ENCODE measurements at regions not wholly inside any gene's neighbourhood (a gene's known extent, or its start where the extent isn't known, plus 50 kb on each side); places are given as distances from the start of the nearest gene placed in this dataset.
"Not testable (repeated sequence)": the region's sequence is repeated elsewhere in the genome, so short reads cannot be mapped to it uniquely, and the experiment has no call there.

DNA sequence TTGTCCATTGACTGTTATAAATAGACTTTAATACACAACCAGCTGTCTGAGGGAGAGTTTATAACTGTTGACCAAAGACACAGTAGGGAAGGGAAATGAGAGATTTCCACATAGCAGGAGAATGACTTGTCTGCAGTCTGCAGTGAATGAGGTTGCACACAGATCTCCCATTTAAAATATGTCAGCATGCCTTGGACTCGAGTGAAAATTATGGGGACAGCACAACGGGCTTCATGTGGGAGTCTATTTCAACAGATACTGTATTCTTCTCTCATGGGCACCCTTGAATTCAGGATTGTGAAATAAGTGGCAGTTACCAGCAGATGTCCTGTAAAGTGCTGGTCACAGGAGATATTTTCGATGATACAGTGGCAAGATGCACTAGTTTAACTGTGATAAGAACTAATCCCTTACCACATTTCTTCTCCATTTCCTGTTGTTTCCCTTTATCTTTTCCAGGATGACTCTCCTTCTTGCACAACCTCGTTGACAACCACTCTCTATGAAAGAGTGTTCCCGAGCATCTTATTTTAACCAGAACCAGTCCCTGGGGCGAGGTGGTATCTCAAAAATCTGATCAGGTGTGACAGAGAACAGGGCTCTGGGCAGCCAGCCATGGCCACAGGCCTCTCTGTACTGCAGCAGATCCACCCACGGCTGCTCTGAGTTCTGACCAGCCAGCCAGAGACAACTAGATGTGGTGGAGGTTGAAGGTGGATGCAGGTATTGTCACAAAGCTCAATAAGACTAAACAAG, 51.5 kb upstream of the MAP3K1 start:
- DNase-seq (ENCODE audit: low read depth) = peak; percentile 44
- in situ Hi-C loops (cut with HindIII; ENCODE audit: low pct_unique_long_range_greater_than_20kb, low sequenced_read_pairs) = no loop called here

DNA sequence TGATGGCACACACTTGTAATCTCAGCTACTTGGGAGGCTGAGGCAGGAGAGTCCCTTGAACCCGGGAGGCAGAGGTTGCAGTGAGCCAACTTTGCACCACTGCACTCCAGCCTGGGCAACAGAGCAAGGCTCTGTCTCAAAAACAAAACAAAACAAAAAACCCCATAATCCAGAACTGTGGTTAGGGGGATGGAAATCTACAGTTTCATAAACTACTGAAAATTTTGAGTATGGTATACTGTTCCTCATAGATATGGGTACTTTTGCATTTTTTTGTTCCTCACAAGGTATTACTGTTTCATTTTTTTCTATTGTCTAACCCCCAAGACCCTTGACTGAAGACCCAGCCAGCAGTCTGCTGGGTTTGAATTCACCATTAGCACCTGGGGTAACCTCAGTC, 52.2 kb upstream of the MAP3K1 start:
- in situ Hi-C loops (cut with HindIII; ENCODE audit: low pct_unique_long_range_greater_than_20kb, low sequenced_read_pairs) = no loop called here
- no peak for DNase-seq (ENCODE audit: low read depth)

DNA sequence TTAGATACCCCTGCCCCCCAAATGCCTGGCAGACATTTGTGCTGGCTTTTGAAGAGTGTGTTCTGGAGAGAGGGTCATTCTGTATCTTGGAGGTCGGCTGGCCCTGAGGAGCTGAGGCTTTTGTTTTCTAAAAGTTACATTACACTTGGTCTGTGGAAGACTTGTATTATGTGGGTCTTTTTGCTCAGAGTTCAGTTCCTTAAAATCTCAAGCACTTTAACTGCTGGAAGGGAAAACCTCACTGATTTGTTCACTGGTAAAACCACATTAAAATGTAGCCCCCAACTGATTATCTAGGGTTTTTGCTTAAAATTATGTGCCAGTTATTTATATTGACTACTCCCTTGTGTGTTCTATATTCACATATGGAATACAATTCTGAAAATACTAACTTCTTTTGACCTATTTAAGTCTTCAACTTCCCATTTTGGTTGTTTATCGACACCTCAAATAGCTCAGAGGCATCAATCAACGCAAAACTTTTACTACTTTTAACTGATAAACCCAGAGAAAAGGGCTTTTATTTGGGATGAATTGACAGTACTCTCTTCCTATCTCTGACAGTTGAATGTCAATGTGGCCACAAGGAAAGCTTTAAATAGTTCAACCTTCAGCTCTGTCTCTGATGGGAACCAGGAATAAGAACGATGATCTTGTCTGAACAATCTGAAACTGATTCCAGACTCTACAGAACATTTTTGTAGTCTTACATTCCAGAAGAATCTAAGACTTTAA, 54.0 kb upstream of the MAP3K1 start:
- in situ Hi-C loops (cut with HindIII; ENCODE audit: low pct_unique_long_range_greater_than_20kb, low sequenced_read_pairs) = no loop called here
- DNase-seq (ENCODE audit: low read depth) = no peak

GRCh38 chr5:56760723-56761122, 54.6 kb upstream of the MAP3K1 start:
- no peak for DNase-seq (ENCODE audit: low read depth)
- in situ Hi-C loops (cut with HindIII; ENCODE audit: low pct_unique_long_range_greater_than_20kb, low sequenced_read_pairs) = no loop called here

DNA sequence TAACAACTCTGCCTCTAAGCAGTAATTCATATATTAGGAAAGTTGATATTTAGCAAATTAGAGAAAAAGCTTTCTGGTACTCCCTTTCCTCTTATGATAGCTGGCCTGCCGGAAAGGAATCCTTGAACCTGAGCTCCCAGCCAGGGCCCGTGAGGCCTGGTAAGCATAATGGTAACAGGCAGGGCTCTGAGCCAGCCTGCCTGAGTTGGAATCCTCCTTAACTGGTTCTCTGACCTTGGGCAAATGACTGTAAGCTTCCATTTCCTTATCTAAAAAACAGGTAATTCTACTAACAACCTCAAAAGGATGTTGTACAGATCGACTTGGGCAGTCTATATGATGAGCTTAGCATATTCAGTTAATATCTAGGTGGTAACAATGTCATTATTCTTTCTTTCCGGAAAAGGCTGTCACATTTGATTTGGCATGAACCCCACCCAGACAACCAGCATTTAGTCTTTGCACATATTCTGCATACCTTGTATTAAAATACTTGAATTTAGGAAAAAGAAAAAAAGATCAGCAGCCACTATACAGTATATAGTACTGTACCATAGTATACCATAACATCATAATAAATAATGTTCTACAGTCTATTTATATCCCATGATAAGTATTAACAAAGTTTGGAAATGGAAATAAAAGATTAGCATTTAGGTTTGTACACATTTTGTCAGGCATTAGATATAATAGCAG, 55.7 kb upstream of the MAP3K1 start:
- no peak for DNase-seq (ENCODE audit: low read depth)
- in situ Hi-C loops (cut with HindIII; ENCODE audit: low pct_unique_long_range_greater_than_20kb, low sequenced_read_pairs) = no loop called here

GRCh38 chr5:56757077-56757476, 58.3 kb upstream of the MAP3K1 start:
- DNase-seq (ENCODE audit: low read depth) = peak; percentile 46

GRCh38 chr5:56755036-56755555, 60.3 kb upstream of the MAP3K1 start:
- DNase-seq (ENCODE audit: low read depth) = no peak

More at GRCh38 chr5:56757077-56757476, 58.3 kb upstream of the MAP3K1 start:
- in situ Hi-C loops (cut with HindIII; ENCODE audit: low pct_unique_long_range_greater_than_20kb, low sequenced_read_pairs) = no loop called here

DNA sequence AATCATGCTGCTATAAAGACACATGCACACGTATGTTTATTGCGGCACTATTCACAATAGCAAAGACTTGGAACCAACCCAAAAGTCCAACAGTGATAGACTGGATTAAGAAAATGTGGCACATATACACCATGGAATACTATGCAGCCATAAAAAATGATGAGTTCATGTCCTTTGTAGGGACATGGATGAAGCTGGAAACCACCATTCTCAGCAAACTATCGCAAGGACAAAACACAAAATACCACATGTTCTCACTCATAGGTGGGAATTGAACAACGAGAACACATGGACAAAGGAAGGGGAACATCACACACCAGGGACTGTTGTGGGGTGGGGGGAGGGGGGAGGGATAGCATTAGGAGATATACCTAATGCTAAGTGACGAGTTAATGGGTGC, 61.8 kb upstream of the MAP3K1 start:
- in situ Hi-C loops (cut with HindIII; ENCODE audit: low pct_unique_long_range_greater_than_20kb, low sequenced_read_pairs); DNase-seq (ENCODE audit: low read depth): not testable (repeated sequence)

More at GRCh38 chr5:56755036-56755555, 60.3 kb upstream of the MAP3K1 start:
- in situ Hi-C loops (cut with HindIII; ENCODE audit: low pct_unique_long_range_greater_than_20kb, low sequenced_read_pairs) = no loop called here

- no peak for DNase-seq (ENCODE audit: low read depth)
- in situ Hi-C loops (cut with HindIII; ENCODE audit: low pct_unique_long_range_greater_than_20kb, low sequenced_read_pairs) = no loop called here
Observed at GRCh38 chr5:56751572-56752313, 63.6 kb upstream of the MAP3K1 start.

DNA sequence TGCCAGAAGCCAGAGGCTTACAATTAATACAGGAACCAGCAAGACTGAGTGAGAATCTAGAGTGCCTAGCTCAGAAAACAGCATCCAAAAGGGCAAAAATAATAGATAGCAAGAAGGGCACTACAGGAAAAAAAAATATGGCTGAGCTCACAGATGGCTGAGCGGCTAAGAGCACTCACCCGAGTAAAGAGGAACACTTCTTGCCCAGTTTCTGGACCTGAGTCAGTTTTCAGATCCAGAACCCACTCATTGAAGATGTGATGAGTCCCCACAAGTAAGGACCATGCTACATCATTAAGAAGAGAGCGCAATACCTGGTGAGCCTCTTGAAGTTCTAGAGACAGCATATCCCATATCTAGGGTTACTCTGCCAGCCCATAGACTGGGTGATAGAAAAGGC, 65.5 kb upstream of the MAP3K1 start:
- in situ Hi-C loops (cut with HindIII; ENCODE audit: low pct_unique_long_range_greater_than_20kb, low sequenced_read_pairs) = no loop called here

GRCh38 chr5:56746553-56747339, 68.6 kb upstream of the MAP3K1 start:
- DNase-seq (ENCODE audit: low read depth) = no peak
- in situ Hi-C loops (cut with HindIII; ENCODE audit: low pct_unique_long_range_greater_than_20kb, low sequenced_read_pairs) = no loop called here

More for the DNA sequence above, 65.5 kb upstream of the MAP3K1 start:
- no peak for DNase-seq (ENCODE audit: low read depth)

GRCh38 chr5:56745864-56746263, 69.5 kb upstream of the MAP3K1 start:
- no peak for DNase-seq (ENCODE audit: low read depth)
- in situ Hi-C loops (cut with HindIII; ENCODE audit: low pct_unique_long_range_greater_than_20kb, low sequenced_read_pairs) = no loop called here

GRCh38 chr5:56740868-56741267, 74.5 kb upstream of the MAP3K1 start:
- in situ Hi-C loops (cut with HindIII; ENCODE audit: low pct_unique_long_range_greater_than_20kb, low sequenced_read_pairs) = no loop called here
- no peak for DNase-seq (ENCODE audit: low read depth)

DNA sequence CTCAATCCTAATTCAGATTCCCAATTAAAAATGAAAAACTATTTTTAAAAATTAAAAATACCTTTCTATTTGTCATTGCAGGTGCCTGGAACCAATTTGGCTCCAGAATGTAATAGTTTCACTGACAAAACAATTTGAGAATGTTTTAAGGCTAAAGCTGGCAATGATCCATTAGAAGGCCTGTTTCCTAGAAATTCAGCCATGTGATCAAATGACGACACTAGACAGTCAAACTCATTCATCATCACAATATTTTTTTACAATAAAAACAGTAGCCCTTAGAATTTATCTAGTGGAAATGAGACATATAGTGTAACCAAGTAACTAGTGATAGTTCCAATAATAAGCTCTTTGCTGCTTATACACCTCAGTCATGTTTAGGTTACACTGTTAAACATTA, 75.4 kb upstream of the MAP3K1 start:
- no peak for DNase-seq (ENCODE audit: low read depth)
- in situ Hi-C loops (cut with HindIII; ENCODE audit: low pct_unique_long_range_greater_than_20kb, low sequenced_read_pairs) = no loop called here

DNA sequence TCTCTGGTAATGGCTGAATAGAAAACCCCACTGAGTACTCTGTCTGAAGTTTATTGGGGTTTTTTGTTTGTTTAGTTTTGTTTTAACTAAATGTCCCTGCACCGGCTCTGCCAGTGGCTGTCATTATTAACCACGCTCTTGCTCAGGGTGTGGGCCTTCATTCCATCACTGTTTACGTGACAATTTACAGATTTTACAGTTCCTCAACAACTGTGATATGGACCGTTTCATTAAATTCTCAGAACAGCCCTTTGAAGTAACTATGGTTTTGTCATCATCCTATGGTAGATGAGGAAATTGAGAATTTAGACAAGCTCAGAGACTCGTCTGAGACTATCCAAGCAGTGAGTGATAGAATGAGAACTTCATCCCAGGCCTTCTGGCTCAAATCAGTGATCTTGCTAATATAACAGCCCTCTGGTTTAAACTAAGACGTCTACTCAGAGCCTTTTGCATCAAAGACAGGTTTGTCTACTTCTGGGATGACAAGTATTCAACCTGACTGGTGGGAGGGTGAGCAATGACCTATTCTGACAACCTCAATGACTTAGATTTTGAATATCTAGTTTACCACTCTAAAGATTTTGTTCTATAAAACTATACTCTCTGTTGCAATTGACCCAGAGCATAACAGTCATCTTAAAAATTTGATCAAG, 77.3 kb upstream of the MAP3K1 start:
- DNase-seq (ENCODE audit: low read depth) = no peak
- in situ Hi-C loops (cut with HindIII; ENCODE audit: low pct_unique_long_range_greater_than_20kb, low sequenced_read_pairs) = no loop called here

DNA sequence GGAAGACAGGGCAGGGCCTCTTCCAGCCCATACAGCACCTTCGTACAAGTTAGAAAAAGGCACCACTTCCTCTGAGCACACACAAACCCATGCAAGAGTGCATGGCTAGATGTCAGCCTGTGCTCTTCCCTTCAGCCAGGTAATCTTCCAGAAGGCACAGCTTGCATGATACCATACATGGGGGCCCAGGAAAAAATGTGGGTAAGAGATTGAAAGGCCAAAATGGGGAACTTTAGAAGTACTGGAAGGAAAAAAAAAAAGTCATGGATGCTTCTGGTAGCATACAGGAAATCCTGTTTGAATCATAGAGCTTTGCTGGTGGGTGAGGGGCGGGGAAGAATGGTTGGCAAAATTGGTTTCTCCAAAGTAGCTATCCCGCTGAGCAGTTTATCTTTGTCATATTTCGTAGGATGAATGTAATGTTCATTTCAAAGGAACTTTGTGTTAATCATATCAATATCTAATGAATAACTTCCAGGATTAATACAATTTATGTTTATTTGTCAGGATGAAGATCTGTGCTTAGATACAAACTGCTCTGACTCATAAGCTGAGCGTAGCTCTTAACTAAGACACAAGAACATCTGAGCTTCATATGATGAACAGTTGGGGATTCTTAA, 78.2 kb upstream of the MAP3K1 start:
- DNase-seq (ENCODE audit: low read depth) = no peak
- in situ Hi-C loops (cut with HindIII; ENCODE audit: low pct_unique_long_range_greater_than_20kb, low sequenced_read_pairs) = no loop called here
